Right cardiac atrium (tissue), 5 donors: ENCODE measurements at regions not wholly inside any gene's neighbourhood (a gene's known extent, or its start where the extent isn't known, plus 50 kb on each side); places are given as distances from the start of the nearest gene placed in this dataset.

Experiments used
- ATAC-seq, 2 donors: fragments of 200-7000 bp; cut with Tn5 transposase; one replicate each; pipeline versions ENCODE4 v1.8.0 to v1.9.1; 2020; ENCODE audit warnings: moderate library complexity in 2 of 2, mild to moderate bottlenecking in 1 of 2
- DNase-seq, 3 donors: peaks; one replicate each; pipeline ENCODE4 v3.0.0-alpha.2; 2020
- H3K27ac ChIP-seq: one replicate; pipeline ENCODE4 v1.5.1; 2013; ENCODE audit warnings: mild to moderate bottlenecking, low read length, control low read depth, moderate library complexity
- H3K27me3 ChIP-seq: one replicate; pipeline ENCODE4 v1.6.1; 2013; ENCODE audit not compliant: control insufficient read depth, insufficient read depth
- H3K4me1 ChIP-seq: one replicate; pipeline ENCODE4 v1.6.1; 2013; ENCODE audit warnings: low read length; ENCODE audit not compliant: control insufficient read depth, insufficient read depth
- H3K4me3 ChIP-seq: one replicate; pipeline ENCODE4 v1.5.1; 2013; ENCODE audit warnings: low read length, control low read depth
- H3K9me3 ChIP-seq: one replicate; pipeline ENCODE4 v1.6.1; 2013; ENCODE audit warnings: low read length; ENCODE audit not compliant: control insufficient read depth
- WGBS: extraction: QIAGEN DNeasy Blood & Tissue Kit; methylation state at CpG from one replicate; pipeline ENCODE4 v1.1.7; 2013; 5-methylcytosine and 5-hydroxymethylcytosine counted together
- intact Hi-C, 4 donors: fragments of 100-400 bp; cut with DNase I; formaldehyde crosslinking; loops; one replicate each; pipeline versions ENCODE4 v1.11.0 to v1.14.0; 2022 to 2023
- donor health status: healthy with polysubstance abuse.
- donor health status: DM: no; HTN: yes; CAD: no.
- donor health status: DM: no; HTN: no; CAD: no.
- donor health status: DM: no; HTN: yes; CAD: no; lungs with severe emphysema.
- donor health status: DM: yes; HTN: yes; CAD: no.

DNA sequence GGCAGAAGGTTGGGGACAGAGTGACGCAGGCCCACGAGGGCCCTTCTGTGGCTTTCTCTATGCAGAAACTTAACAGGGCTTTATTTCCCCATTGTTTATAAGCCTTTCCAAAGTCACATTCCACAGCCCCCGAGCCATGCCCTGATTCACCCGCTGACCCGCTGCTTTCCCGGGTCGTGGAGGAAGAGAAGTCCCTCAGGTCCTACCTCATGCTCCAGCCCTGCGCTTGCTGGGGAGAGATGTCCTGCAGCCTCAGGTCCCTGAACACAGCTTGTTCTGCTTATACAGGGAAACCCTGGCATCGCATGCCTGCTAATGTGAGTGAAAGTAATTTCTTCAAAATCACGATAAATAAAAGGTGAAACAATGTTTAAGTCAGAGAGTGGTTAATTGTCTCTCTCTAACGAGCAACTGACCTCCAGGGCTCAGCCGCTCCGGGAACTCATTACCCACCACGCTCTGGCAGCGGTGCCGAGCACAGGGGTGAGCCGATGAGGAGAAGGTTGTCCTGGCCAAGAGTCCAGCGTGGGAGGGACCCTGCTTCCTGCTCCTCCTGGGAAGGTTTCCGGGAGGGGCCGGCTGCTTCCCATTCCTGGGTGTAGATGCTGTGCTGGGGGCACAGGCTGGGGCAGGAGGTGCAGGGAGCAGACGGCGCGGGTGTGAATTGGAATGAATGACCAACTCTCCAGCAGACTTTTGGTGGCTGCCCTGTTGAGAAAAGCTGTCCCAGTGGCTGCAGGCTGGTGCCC is 595.2 kb downstream of the BRD1 start:
- Histone ChIP-seq H3K4me1 (no peaks in the 10 kb centered on the region), H3K27ac (no peak overlapping the region), H3K9me3 (no peaks in the 10 kb centered on the region), H3K27me3 (no peaks in the 10 kb centered on the region), H3K4me3 (no peak overlapping the region)
- intact Hi-C loops, result no loop called here
- DNase-seq (no peak), ATAC-seq (no peak)
- WGBS, result 59% methylated on average over 23 of the region's 23 CpGs

- intact Hi-C loops, result no loop called here
- no peak for ATAC-seq
- DNase-seq, result peak in 1 of 3 donors; percentile 25
- Histone ChIP-seq H3K4me3 (no peak overlapping the region), H3K27ac (no peak overlapping the region), H3K4me1 (no peaks in the 10 kb centered on the region), H3K9me3 (no peaks in the 10 kb centered on the region), H3K27me3 (no peaks in the 10 kb centered on the region)
- 37% methylated on average over 3 of the region's 3 CpGs for WGBS
Observed at GRCh38 chr22:49230194-49230577, 597.5 kb downstream of the BRD1 start.

- WGBS, result 62% methylated on average over 10 of the region's 10 CpGs
- DNase-seq, result peak in 1 of 3 donors; percentile 1
Observed at GRCh38 chr22:49229483-49230193, 598.0 kb downstream of the BRD1 start.

DNA sequence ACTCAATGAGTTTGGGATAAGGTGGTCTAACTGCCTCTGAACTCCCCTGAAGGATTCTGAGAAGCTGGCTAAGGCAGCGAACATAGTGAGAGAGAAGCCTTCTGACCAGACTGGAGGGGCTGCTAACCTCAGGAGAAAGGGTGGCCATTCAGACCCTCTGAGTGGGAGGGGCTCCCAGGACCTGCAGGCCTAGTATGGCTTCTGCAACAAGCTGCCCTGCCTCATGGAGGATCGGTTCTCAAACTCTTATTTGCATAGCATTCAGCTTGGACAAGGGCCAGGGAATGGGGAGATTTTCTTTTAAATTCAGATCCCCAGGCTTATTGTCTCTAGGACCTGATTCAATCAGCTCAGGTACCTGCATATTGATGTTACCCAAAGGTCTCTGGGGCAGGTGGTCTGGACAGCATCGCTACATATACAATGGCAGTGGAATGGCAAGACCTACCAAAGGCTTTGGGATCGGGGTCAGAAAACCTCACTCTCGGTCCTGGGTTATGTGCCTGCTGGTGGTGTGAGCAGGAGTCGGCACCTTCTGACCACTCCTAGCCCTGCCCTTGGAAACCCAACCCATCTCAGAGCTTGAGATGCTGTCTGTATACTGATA is 599.1 kb downstream of the BRD1 start:
- ATAC-seq (no peak), DNase-seq (peak in 1 of 3 donors; percentile 2)
- 73% methylated on average over 6 of the region's 6 CpGs for WGBS
- no peaks in the 10 kb centered on the region for H3K4me1 ChIP-seq
- no peaks in the 10 kb centered on the region for H3K9me3 ChIP-seq
- H3K27ac ChIP-seq, result no peak overlapping the region
- no peak overlapping the region for H3K4me3 ChIP-seq
- intact Hi-C loops, result no loop called here
- H3K27me3 ChIP-seq, result no peaks in the 10 kb centered on the region

More at GRCh38 chr22:49229483-49230193, 598.0 kb downstream of the BRD1 start:
- no peak overlapping the region for H3K4me3 ChIP-seq
- H3K4me1 ChIP-seq, result no peaks in the 10 kb centered on the region
- H3K27me3 ChIP-seq, result no peaks in the 10 kb centered on the region
- H3K9me3 ChIP-seq, result no peaks in the 10 kb centered on the region
- H3K27ac ChIP-seq, result no peak overlapping the region
- intact Hi-C loops, result no loop called here
- ATAC-seq, result no peak

GRCh38 chr22:49227670-49228069 is 600.0 kb downstream of the BRD1 start:
- Histone ChIP-seq H3K4me3 (no peak overlapping the region), H3K9me3 (no peaks in the 10 kb centered on the region), H3K4me1 (no peaks in the 10 kb centered on the region), H3K27me3 (no peaks in the 10 kb centered on the region), H3K27ac (no peak overlapping the region)
- 64% methylated on average over 6 of the region's 6 CpGs for WGBS
- peak in 1 of 3 donors; percentile 1 for DNase-seq
- ATAC-seq, result no peak
- intact Hi-C loops, result no loop called here

DNA sequence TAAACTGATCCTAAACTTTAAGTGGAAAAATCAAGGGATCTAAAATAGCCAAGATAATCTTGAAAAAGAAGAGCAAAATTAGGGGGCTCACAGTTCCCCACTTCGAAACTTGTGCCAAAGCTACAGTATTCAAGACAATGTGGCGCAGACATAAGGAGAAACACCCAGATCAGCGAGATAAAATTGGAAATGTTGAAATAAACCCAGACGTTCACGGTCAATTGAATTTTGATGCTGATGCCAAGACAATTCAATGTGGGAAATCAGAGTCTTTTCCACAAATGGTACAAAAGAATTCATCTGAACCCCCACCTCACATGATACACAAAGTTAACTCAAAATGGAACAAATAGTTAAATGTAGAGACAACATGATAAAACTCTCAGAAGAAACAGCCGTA is 601.6 kb downstream of the BRD1 start:
- no peaks in the 10 kb centered on the region for H3K27me3 ChIP-seq
- no peak for DNase-seq
- no peaks in the 10 kb centered on the region for H3K4me1 ChIP-seq
- no peaks in the 10 kb centered on the region for H3K9me3 ChIP-seq
- intact Hi-C loops, result no loop called here
- no peak for ATAC-seq
- H3K27ac ChIP-seq, result no peak overlapping the region
- WGBS, result 66% methylated on average over 6 of the region's 6 CpGs
- no peak overlapping the region for H3K4me3 ChIP-seq

GRCh38 chr22:49224243-49224642 is 603.4 kb downstream of the BRD1 start:
- WGBS, result 64% methylated on average over 4 of the region's 4 CpGs
- H3K27me3 ChIP-seq, result no peaks in the 10 kb centered on the region
- no peak for ATAC-seq
- H3K9me3 ChIP-seq, result no peaks in the 10 kb centered on the region
- H3K4me1 ChIP-seq, result no peaks in the 10 kb centered on the region
- intact Hi-C loops, result no loop called here
- no peak for DNase-seq
- H3K4me3 ChIP-seq, result no peak overlapping the region
- no peak overlapping the region for H3K27ac ChIP-seq

GRCh38 chr22:49218142-49218541 is 609.5 kb downstream of the BRD1 start:
- no peaks in the 10 kb centered on the region for H3K9me3 ChIP-seq
- H3K4me3 ChIP-seq, result no peak overlapping the region
- no peak for ATAC-seq
- intact Hi-C loops, result no loop called here
- no peaks in the 10 kb centered on the region for H3K27me3 ChIP-seq
- WGBS, result 90% methylated on average over 12 of the region's 12 CpGs
- no peaks in the 10 kb centered on the region for H3K4me1 ChIP-seq
- H3K27ac ChIP-seq, result no peak overlapping the region
- DNase-seq, result no peak

DNA sequence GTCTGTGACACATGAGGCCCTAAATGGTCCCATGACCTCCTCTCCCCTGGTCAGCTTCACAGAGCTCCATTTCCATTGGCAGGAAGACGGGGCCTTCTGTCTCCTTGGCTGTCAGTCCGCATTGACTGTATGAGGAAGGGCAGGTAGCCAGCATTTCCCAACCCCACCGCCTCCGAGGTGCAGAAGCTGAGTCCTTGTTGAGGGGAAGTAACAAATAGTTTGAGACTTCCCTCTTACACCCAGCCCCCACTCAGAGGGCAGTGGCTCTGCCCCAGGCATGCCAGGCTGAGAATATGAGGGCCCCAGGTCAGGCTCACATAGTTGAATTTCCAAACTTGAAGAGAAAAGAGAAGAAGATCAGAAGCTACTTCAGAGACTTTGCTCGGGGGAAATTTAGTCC is 611.1 kb downstream of the BRD1 start:
- ATAC-seq (no peak), DNase-seq (peak in 1 of 3 donors; percentile 8)
- Histone ChIP-seq H3K9me3 (no peaks in the 10 kb centered on the region), H3K27ac (no peak overlapping the region), H3K4me1 (no peaks in the 10 kb centered on the region), H3K27me3 (no peaks in the 10 kb centered on the region), H3K4me3 (no peak overlapping the region)
- intact Hi-C loops, result no loop called here
- 64% methylated on average over 5 of the region's 5 CpGs for WGBS

DNA sequence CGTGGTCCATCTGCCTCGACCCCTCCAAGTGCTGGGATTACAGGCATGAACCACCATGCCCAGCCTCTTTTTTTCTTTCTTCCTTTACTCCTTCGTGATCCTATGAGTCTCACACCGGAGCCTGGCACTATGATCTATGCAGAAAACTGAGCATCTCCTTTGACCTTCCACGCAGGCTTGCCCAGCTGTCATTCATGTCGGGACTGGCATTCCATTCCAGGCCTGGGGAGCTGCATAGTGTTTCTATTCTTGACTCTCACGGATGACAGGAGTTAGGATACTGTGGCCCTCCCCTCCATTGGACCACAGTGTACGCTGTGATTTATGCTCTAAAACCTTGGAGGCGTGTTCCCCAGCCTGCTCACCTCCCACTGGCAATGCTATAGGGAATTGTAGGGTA is 611.8 kb downstream of the BRD1 start:
- H3K9me3 ChIP-seq, result no peaks in the 10 kb centered on the region
- H3K4me1 ChIP-seq, result no peaks in the 10 kb centered on the region
- intact Hi-C loops, result no loop called here
- no peak overlapping the region for H3K27ac ChIP-seq
- ATAC-seq (no peak), DNase-seq (peak in 1 of 3 donors; percentile 24)
- H3K27me3 ChIP-seq, result no peaks in the 10 kb centered on the region
- no peak overlapping the region for H3K4me3 ChIP-seq
- WGBS, result 71% methylated on average over 9 of the region's 9 CpGs

DNA sequence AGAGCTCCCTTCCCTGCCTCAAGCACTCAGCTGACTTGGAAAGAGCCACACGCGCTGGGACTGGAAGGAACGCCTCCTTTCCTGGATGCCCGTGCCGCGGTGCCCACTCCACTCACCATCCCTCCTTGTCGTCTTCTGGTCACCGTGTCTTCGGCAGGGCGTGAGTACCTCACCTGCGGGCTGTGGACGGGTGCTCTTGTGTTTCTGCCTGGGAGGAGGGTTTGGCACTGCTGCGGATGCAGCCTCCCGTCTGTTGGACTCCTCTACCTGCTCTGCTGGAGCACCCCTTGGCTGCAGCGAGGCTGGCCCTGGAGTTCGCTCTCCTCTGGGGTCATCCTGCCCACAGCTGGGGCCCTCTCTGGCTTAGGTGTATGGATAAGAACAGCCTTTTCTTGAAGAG is 612.7 kb downstream of the BRD1 start:
- intact Hi-C loops, result no loop called here
- H3K4me3 ChIP-seq, result no peak overlapping the region
- no peaks in the 10 kb centered on the region for H3K4me1 ChIP-seq
- ATAC-seq (no peak), DNase-seq (peak in 1 of 3 donors; percentile 16)
- no peak overlapping the region for H3K27ac ChIP-seq
- H3K27me3 ChIP-seq, result no peaks in the 10 kb centered on the region
- no peaks in the 10 kb centered on the region for H3K9me3 ChIP-seq
- 91% methylated on average over 16 of the region's 16 CpGs for WGBS
